ENCODE measurements at regions not wholly inside any gene's neighbourhood (a gene's known extent, or its start where the extent isn't known, plus 50 kb on each side); places are given as distances from the start of the nearest gene placed in this dataset.
A peak's percentile ranks its signal among the peaks of the same experiment; 100 is the strongest.

- Mint-ChIP-seq H3K9me3 (no peaks in the 10 kb centered on the region), H3K36me3 (no peaks in the 10 kb centered on the region), H3K27ac (no peak overlapping the region), H3K4me3 (no peak overlapping the region), H3K27me3 (no peaks in the 10 kb centered on the region), H3K4me1 (no peaks in the 10 kb centered on the region)
- CTCF ChIA-PET = no interaction called here
- DNase-seq = no peak
Measured at GRCh38 chr18:75824661-75825060, 397.2 kb upstream of the SMIM21 start.

DNA sequence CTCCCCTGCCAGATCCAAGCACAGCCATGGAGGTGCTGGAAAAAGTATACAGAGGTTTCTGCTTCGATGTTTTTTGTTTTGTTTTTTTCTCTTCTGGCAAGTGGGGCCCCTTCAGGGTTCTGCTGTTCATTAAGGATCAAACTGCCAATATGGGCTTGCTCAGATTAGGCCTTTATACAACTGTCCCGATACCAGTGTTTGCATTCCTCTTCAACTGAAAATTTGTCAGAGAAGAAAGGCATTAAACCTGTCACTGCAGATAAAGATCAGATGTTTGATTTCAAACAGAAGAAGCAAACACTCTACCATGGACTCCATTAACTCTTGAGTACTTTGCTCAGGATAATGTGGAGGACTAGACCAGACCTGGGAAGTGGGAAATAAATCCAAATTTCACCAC lies 396.0 kb upstream of the SMIM21 start:
- CTCF ChIA-PET = no interaction called here
- no peak overlapping the region for H3K4me3 Mint-ChIP-seq
- no peak for DNase-seq
- no peaks in the 10 kb centered on the region for H3K36me3 Mint-ChIP-seq
- H3K27me3 Mint-ChIP-seq = no peaks in the 10 kb centered on the region
- no peaks in the 10 kb centered on the region for H3K4me1 Mint-ChIP-seq
- no peaks in the 10 kb centered on the region for H3K9me3 Mint-ChIP-seq
- H3K27ac Mint-ChIP-seq = no peak overlapping the region

DNA sequence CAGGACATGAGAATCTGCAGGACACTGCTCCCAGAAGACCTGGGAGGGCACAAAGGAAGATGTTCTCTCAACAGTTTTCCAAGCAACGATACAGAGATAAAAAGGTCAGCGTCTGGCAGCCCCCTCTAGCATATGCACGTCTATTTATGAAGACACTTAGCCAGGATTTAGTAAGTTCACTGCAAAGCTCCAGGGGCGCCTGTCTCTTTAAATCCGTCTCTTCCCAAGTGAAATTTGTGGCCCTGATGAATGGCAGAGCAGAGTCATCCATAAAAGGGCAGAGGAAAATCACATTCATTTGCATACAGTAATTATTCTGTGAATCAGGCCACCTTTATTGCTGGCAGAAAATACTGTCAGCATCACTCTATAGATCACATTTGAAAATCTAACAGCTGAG lies 390.9 kb upstream of the SMIM21 start:
- Mint-ChIP-seq H3K27ac (no peak overlapping the region), H3K27me3 (no peaks in the 10 kb centered on the region), H3K9me3 (no peaks in the 10 kb centered on the region), H3K4me3 (no peak overlapping the region), H3K4me1 (no peaks in the 10 kb centered on the region), H3K36me3 (no peaks in the 10 kb centered on the region)
- no peak for DNase-seq
- CTCF ChIA-PET = interaction anchor here (0.6 kb wide), 1 partner anchor 188 kb away, joined by 3 read pairs; no protein-coding TSS in a partner anchor

- DNase-seq = no peak
- no peaks in the 10 kb centered on the region for H3K27me3 Mint-ChIP-seq
- H3K27ac Mint-ChIP-seq = no peak overlapping the region
- no peaks in the 10 kb centered on the region for H3K4me1 Mint-ChIP-seq
- no peak overlapping the region for H3K4me3 Mint-ChIP-seq
- CTCF ChIA-PET = no interaction called here
- no peaks in the 10 kb centered on the region for H3K9me3 Mint-ChIP-seq
- H3K36me3 Mint-ChIP-seq = no peaks in the 10 kb centered on the region
Measured at GRCh38 chr18:75815767-75816166, 388.3 kb upstream of the SMIM21 start.

DNA sequence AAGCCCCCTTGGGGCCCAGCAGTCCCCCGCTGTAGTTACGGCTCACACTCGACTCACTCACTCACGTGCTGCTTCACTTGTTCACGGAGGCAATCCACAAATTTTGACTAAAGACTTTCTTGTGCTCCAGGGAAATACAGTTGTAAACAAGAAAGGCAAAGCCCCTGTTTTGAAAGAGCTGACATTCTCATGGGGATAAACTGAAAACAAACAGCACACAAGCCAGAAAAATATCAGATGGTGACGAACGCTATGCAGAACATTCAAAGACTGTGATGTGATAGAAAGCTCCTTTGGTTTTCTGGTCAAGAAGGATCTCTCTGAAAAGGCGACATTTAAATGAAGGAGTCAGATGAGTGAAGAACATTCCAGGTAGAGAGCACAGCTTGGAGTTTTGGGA lies 385.3 kb upstream of the SMIM21 start:
- H3K4me1 Mint-ChIP-seq = no peaks in the 10 kb centered on the region
- no peaks in the 10 kb centered on the region for H3K36me3 Mint-ChIP-seq
- no peak for DNase-seq
- no peak overlapping the region for H3K4me3 Mint-ChIP-seq
- no peaks in the 10 kb centered on the region for H3K27me3 Mint-ChIP-seq
- no peaks in the 10 kb centered on the region for H3K9me3 Mint-ChIP-seq
- H3K27ac Mint-ChIP-seq = no peak overlapping the region
- CTCF ChIA-PET = no interaction called here

DNA sequence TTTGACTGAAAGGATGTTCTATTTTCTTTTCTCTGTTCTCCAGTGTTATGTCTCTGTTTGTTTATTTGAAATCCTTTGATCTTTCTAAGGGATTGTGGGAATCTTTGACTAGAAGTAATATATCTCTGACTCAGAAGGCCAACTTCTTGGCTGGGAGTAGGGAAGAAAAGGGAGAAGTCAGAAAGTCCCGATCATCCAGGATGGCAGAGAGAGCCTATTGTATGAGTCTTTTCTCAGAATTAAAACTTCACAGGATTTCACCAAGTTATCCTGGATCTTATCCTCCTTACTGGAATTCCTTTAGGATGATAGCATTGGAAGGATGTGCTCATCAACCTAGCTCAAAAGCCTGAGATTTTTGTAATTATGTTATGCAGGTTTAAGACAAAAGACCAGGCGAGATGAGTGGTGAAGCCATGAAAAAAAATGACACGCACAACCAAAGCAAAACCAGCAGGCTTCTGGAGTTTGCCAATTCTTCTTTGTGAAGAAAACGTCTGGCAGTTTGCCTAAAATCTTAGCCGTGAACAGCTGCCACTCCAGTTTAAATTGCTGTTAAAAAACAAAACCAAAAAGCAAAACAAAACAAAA lies 383.6 kb upstream of the SMIM21 start:
- no peaks in the 10 kb centered on the region for H3K9me3 Mint-ChIP-seq
- CTCF ChIA-PET = no interaction called here

DNA sequence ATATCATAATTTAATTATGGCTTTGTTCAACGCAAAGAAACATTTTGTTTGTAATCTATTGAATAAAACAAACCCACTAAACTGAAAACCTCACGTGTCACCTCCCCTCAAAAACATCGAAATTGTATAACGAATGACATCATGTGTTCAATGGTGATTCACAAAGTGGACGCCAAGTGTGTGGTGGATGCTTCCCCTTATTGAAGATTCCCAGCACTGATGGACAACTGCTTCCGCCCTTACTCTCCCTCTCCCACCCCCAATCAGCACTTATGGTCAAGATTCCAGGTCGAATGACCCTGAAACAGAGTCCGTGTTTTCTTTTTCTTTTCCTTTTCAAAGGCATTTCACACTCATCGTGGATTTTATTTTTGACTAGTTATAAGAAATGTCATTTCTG lies 383.0 kb upstream of the SMIM21 start:
- H3K27me3 Mint-ChIP-seq = no peaks in the 10 kb centered on the region
- no peaks in the 10 kb centered on the region for H3K9me3 Mint-ChIP-seq
- no peaks in the 10 kb centered on the region for H3K36me3 Mint-ChIP-seq
- peak overlapping the region; percentile 42 for H3K27ac Mint-ChIP-seq
- H3K4me1 Mint-ChIP-seq = no peaks in the 10 kb centered on the region
- DNase-seq = no peak
- CTCF ChIA-PET = no interaction called here
- no peak overlapping the region for H3K4me3 Mint-ChIP-seq

More for the DNA sequence above, 383.6 kb upstream of the SMIM21 start:
- no peak for DNase-seq
- H3K27ac Mint-ChIP-seq = no peak overlapping the region
- no peak overlapping the region for H3K4me3 Mint-ChIP-seq
- no peaks in the 10 kb centered on the region for H3K36me3 Mint-ChIP-seq
- no peaks in the 10 kb centered on the region for H3K4me1 Mint-ChIP-seq
- H3K27me3 Mint-ChIP-seq = no peaks in the 10 kb centered on the region

DNA sequence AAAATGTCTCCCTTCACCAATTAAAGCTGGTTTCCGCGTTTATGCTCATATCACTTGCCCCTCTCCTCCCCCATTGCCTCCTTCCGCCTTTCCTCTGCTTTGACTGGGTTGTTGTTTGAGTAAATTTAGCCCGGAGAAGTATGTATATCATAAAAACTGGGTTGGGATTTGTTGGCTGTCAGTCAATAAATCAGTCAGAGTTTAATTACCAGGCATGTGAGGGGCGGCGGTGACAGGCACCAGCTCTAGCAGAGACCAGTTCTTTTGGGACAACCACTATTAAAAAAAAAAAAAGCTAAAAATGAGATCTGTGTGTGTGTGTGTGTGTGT lies 382.4 kb upstream of the SMIM21 start:
- CTCF ChIA-PET = no interaction called here
- Mint-ChIP-seq H3K27me3 (no peaks in the 10 kb centered on the region), H3K9me3 (no peaks in the 10 kb centered on the region), H3K36me3 (no peaks in the 10 kb centered on the region), H3K27ac (no peak overlapping the region), H3K4me3 (no peak overlapping the region), H3K4me1 (no peaks in the 10 kb centered on the region)
- DNase-seq = no peak

GRCh38 chr18:75809151-75809925 lies 381.8 kb upstream of the SMIM21 start:
- DNase-seq = no peak
- Mint-ChIP-seq H3K4me1 (no peaks in the 10 kb centered on the region), H3K27me3 (no peaks in the 10 kb centered on the region), H3K4me3 (no peak overlapping the region), H3K27ac (no peak overlapping the region), H3K36me3 (no peaks in the 10 kb centered on the region), H3K9me3 (no peaks in the 10 kb centered on the region)
- CTCF ChIA-PET = no interaction called here

GRCh38 chr18:75805265-75805664 lies 377.8 kb upstream of the SMIM21 start:
- Mint-ChIP-seq H3K36me3 (no peaks in the 10 kb centered on the region), H3K4me1 (no peaks in the 10 kb centered on the region), H3K27me3 (peaks cover 5% of the 10 kb centered on the region), H3K9me3 (no peaks in the 10 kb centered on the region), H3K27ac (no peak overlapping the region), H3K4me3 (no peak overlapping the region)
- no peak for DNase-seq
- CTCF ChIA-PET = no interaction called here

DNA sequence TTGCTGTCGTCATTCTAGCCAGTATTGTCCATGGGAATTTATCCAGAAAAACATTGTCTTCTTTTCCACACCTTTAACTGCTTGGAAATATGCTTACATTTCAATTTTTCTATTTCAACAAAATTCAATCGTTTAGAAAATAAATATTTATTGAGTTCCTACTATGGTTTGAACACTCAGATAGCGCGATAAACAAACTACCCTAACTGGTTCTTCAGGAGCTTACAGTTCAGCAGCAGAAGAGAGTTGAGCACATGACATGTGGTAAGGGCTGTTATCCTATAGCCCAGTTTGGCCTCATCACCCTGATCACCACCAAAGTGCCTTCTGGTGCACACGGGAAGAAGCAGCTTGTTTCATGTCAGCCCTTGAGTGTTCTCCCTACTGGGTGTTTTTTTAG lies 375.2 kb upstream of the SMIM21 start:
- H3K9me3 Mint-ChIP-seq = no peaks in the 10 kb centered on the region
- no peak overlapping the region for H3K27ac Mint-ChIP-seq
- no peaks in the 10 kb centered on the region for H3K4me1 Mint-ChIP-seq
- CTCF ChIA-PET = no interaction called here
- no peak for DNase-seq
- no peak overlapping the region for H3K4me3 Mint-ChIP-seq
- H3K36me3 Mint-ChIP-seq = no peaks in the 10 kb centered on the region
- peaks cover 5% of the 10 kb centered on the region for H3K27me3 Mint-ChIP-seq

DNA sequence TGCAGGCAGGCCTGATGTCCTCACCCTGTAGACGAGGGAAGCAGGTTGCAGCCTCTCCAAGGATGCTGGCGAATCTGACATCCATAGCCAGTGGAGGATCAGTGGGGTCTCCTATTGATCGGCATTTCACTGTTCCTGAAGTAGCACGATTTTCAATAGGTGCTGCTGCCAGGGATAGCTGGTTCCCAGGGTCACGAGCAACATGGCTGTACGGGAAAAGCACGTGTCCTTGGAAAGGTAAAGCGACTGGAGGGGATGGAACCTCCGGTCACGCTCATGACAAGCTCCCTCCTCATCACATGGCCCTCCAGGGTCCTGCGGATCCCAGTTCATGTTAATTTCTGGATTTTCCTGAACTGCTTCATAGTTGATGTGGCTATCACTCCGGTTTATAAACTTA lies 373.7 kb upstream of the SMIM21 start:
- H3K27me3 Mint-ChIP-seq = peaks cover 5% of the 10 kb centered on the region
- CTCF ChIA-PET = no interaction called here

GRCh38 chr18:75800331-75800648 lies 372.8 kb upstream of the SMIM21 start:
- Mint-ChIP-seq H3K4me3 (no peak overlapping the region), H3K27ac (no peak overlapping the region), H3K27me3 (peaks cover 5% of the 10 kb centered on the region), H3K9me3 (no peaks in the 10 kb centered on the region), H3K4me1 (no peaks in the 10 kb centered on the region), H3K36me3 (no peaks in the 10 kb centered on the region)
- no peak for DNase-seq
- CTCF ChIA-PET = no interaction called here

More for the DNA sequence above, 373.7 kb upstream of the SMIM21 start:
- H3K36me3 Mint-ChIP-seq = no peaks in the 10 kb centered on the region
- DNase-seq = no peak
- no peaks in the 10 kb centered on the region for H3K9me3 Mint-ChIP-seq
- no peaks in the 10 kb centered on the region for H3K4me1 Mint-ChIP-seq
- no peak overlapping the region for H3K27ac Mint-ChIP-seq
- no peak overlapping the region for H3K4me3 Mint-ChIP-seq

- H3K9me3 Mint-ChIP-seq = no peaks in the 10 kb centered on the region
Measured at GRCh38 chr18:75799449-75800330, 372.2 kb upstream of the SMIM21 start.

DNA sequence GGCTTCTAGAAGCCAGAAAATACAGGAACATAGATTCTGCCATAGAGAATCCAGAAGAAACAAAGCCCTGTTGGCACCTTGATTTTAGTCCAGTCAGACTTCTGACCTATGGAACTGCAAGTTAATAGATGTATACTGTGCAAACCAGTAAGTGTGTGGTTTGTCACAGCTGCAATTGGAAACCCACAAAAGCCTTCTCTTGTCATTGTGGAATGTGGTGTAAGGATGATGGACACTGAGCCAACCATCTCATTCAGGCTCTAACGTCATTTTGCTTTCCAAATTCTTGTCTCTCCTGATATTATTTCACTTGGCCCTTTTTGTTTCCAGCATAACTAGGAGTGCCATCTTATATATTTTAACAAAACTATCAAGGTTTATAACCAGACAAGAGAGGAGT lies 369.5 kb upstream of the SMIM21 start:
- Mint-ChIP-seq H3K27me3 (peaks cover 5% of the 10 kb centered on the region), H3K27ac (no peak overlapping the region), H3K9me3 (no peaks in the 10 kb centered on the region), H3K36me3 (no peaks in the 10 kb centered on the region), H3K4me3 (no peak overlapping the region), H3K4me1 (no peaks in the 10 kb centered on the region)
- DNase-seq = no peak
- CTCF ChIA-PET = no interaction called here

More at GRCh38 chr18:75799449-75800330, 372.2 kb upstream of the SMIM21 start:
- no peak for DNase-seq
- Mint-ChIP-seq H3K36me3 (no peaks in the 10 kb centered on the region), H3K27ac (no peak overlapping the region), H3K27me3 (peaks cover 5% of the 10 kb centered on the region), H3K4me1 (no peaks in the 10 kb centered on the region), H3K4me3 (no peak overlapping the region)
- CTCF ChIA-PET = no interaction called here

Measured in activated naive CD4-positive, alpha-beta T cell treated with anti-CD3 and anti-CD28 coated beads, Interleukin-2, amount 10 ng/mL, durations not matched to agents 7 days and 5 days (primary cell).